Upper lobe of left lung (tissue), 6 donors: ENCODE measurements at regions not wholly inside any gene's neighbourhood (a gene's known extent, or its start where the extent isn't known, plus 50 kb on each side); places are given as distances from the start of the nearest gene placed in this dataset.
A peak's percentile ranks its signal among the peaks of the same experiment; 100 is the strongest.

Source experiments
- ATAC-seq, 2 donors: fragments of 200-7000 bp; cut with Tn5 transposase; one replicate each; pipeline ENCODE4 v1.9.1; 2022; ENCODE audit warnings: mild to moderate bottlenecking in 2 of 2, moderate library complexity in 2 of 2; ENCODE audit not compliant: low FRiP score in 2 of 2
- DNase-seq, 2 donors: peaks; one replicate each; pipeline ENCODE4 v3.0.0-alpha.2; 2019 to 2020
- H3K27ac ChIP-seq, 4 donors: fragments of 200-600 bp; sonication (generic); one replicate each; pipeline ENCODE4 v1.5.1; 2016 to 2019
- H3K27me3 ChIP-seq, 4 donors: fragments of 200-600 bp; sonication (generic); one replicate each; pipeline ENCODE4 v1.5.1; 2017 to 2019
- H3K36me3 ChIP-seq, 4 donors: fragments of 200-600 bp; sonication (generic); one replicate each; pipeline ENCODE4 v1.5.1; 2016 to 2019
- H3K4me1 ChIP-seq, 4 donors: fragments of 200-600 bp; sonication (generic); one replicate each; pipeline ENCODE4 v1.5.1; 2018 to 2019
- H3K4me3 ChIP-seq, 4 donors: fragments of 200-600 bp; sonication (generic); one replicate each; pipeline ENCODE4 v1.5.1; 2017 to 2019; ENCODE audit warnings: mild to moderate bottlenecking in 2 of 4, moderate library complexity in 1 of 4
- H3K9me3 ChIP-seq, 4 donors: fragments of 200-600 bp; sonication (generic); one replicate each; pipeline ENCODE4 v1.5.1; 2018 to 2019
- CTCF ChIP-seq, 6 experiments: fragments of 450-650 bp in 4 of 6; fragments of 200-600 bp in 2 of 6; sonication (generic) in 2 of 6; IDR thresholded peaks; one replicate each; pipeline ENCODE4 v1.5.1; 2016 to 2019; ENCODE audit warnings: antibody characterized with exemption in 6 of 6
- EP300 ChIP-seq, 4 donors: sonication (generic); formaldehyde crosslinking; IDR thresholded peaks; one replicate each; pipeline ENCODE4 v1.5.1; 2017; ENCODE audit warnings: antibody characterized with exemption in 4 of 4, control low read depth in 2 of 4
- POLR2A ChIP-seq, 4 donors: fragments of 450-650 bp; IDR thresholded peaks; one replicate each; pipeline ENCODE4 v1.5.1; 2016 to 2017; ENCODE audit warnings: antibody characterized with exemption in 4 of 4, mild to moderate bottlenecking in 2 of 4
- POLR2AphosphoS5 ChIP-seq, 2 donors: sonication (generic); formaldehyde crosslinking; IDR thresholded peaks; one replicate each; pipeline ENCODE4 v1.5.1; 2017; ENCODE audit warnings: antibody characterized with exemption in 2 of 2
- WGBS, 2 donors: methylation state at CpG; one replicate each; pipeline ENCODE4 v1.1.5; 2017 to 2018; 5-methylcytosine and 5-hydroxymethylcytosine counted together
- donor health status: DM: no; HTN: no; CAD: no; lungs with moderate emphysema.
- donor health status: DM: no; HTN: yes; CAD: no; lungs with severe emphysema.

GRCh38 chr4:66108898-66109297 is 438.6 kb upstream of the EPHA5 start:
- TF ChIP-seq EP300 (IDR thresholded peaks at IDR 0.05) (no peak), POLR2A (IDR thresholded peaks at IDR 0.05) (no peak), POLR2AphosphoS5 (IDR thresholded peaks at IDR 0.05) (no peak), CTCF (IDR thresholded peaks at IDR 0.05) (no peak)
- no peak overlapping the region for H3K27ac ChIP-seq
- H3K9me3 ChIP-seq: no peaks in the 10 kb centered on the region
- DNase-seq (no peak), ATAC-seq (no peak)
- H3K4me3 ChIP-seq: no peak overlapping the region
- no peaks in the 10 kb centered on the region for H3K27me3 ChIP-seq
- no peaks in the 10 kb centered on the region for H3K4me1 ChIP-seq
- no peaks in the 10 kb centered on the region for H3K36me3 ChIP-seq

GRCh38 chr4:66097218-66097617 is 426.9 kb upstream of the EPHA5 start:
- 69 to 75% methylated on average over 5 of the region's 5 CpGs for WGBS, 2 donors
- DNase-seq (no peak), ATAC-seq (no peak)
- Histone ChIP-seq H3K27ac (no peak overlapping the region), H3K4me1 (no peaks in the 10 kb centered on the region), H3K27me3 (no peaks in the 10 kb centered on the region), H3K9me3 (no peaks in the 10 kb centered on the region), H3K4me3 (no peak overlapping the region), H3K36me3 (no peaks in the 10 kb centered on the region)
- no peak for TF ChIP-seq EP300 (IDR thresholded peaks at IDR 0.05)
- TF ChIP-seq POLR2A (IDR thresholded peaks at IDR 0.05): no peak
- no peak for TF ChIP-seq CTCF (IDR thresholded peaks at IDR 0.05)

GRCh38 chr4:66095065-66095464 is 424.8 kb upstream of the EPHA5 start:
- no peaks in the 10 kb centered on the region for H3K4me1 ChIP-seq
- no peak overlapping the region for H3K4me3 ChIP-seq
- H3K27ac ChIP-seq: no peak overlapping the region
- no peaks in the 10 kb centered on the region for H3K36me3 ChIP-seq
- ATAC-seq: no peak
- no peak for DNase-seq
- TF ChIP-seq POLR2AphosphoS5 (IDR thresholded peaks at IDR 0.05) (no peak), POLR2A (IDR thresholded peaks at IDR 0.05) (no peak), CTCF (IDR thresholded peaks at IDR 0.05) (no peak), EP300 (IDR thresholded peaks at IDR 0.05) (no peak)
- no peaks in the 10 kb centered on the region for H3K27me3 ChIP-seq
- WGBS, 2 donors: 37 to 42% methylated on average over 2 of the region's 2 CpGs
- no peaks in the 10 kb centered on the region for H3K9me3 ChIP-seq

- peak in 1 of 2 donors; percentile 38 for DNase-seq
- TF ChIP-seq CTCF (IDR thresholded peaks at IDR 0.05): no peak
- Histone ChIP-seq H3K27me3 (no peaks in the 10 kb centered on the region), H3K36me3 (no peaks in the 10 kb centered on the region), H3K4me1 (no peaks in the 10 kb centered on the region), H3K27ac (no peak overlapping the region), H3K9me3 (no peaks in the 10 kb centered on the region), H3K4me3 (no peak overlapping the region)
- no peak for ATAC-seq
- WGBS, 2 donors: 95% methylated on average over 15 of the region's 15 CpGs
These were observed 423.8 kb upstream of the EPHA5 start for GRCh38 chr4:66094070-66094469.

GRCh38 chr4:66091786-66092185 is 421.5 kb upstream of the EPHA5 start:
- Histone ChIP-seq H3K27me3 (no peaks in the 10 kb centered on the region), H3K36me3 (no peaks in the 10 kb centered on the region), H3K27ac (no peak overlapping the region), H3K4me1 (no peaks in the 10 kb centered on the region), H3K9me3 (no peaks in the 10 kb centered on the region), H3K4me3 (no peak overlapping the region)
- no peak for ATAC-seq
- 73 to 76% methylated on average over 1 of the region's 1 CpG for WGBS, 2 donors
- DNase-seq: no peak
- no peak for TF ChIP-seq POLR2AphosphoS5 (IDR thresholded peaks at IDR 0.05)
- TF ChIP-seq CTCF (IDR thresholded peaks at IDR 0.05): no peak
- no peak for TF ChIP-seq EP300 (IDR thresholded peaks at IDR 0.05)
- TF ChIP-seq POLR2A (IDR thresholded peaks at IDR 0.05): no peak
